ENCODE measurements at regions not wholly inside any gene's neighbourhood (a gene's known extent, or its start where the extent isn't known, plus 50 kb on each side); places are given as distances from the start of the nearest gene placed in this dataset.

- no peak for TF ChIP-seq CTCF (IDR thresholded peaks at IDR 0.05)
- no peak for TF ChIP-seq EP300 (IDR thresholded peaks at IDR 0.05)
- TF ChIP-seq RARB (CRISPR knock-in tag; IDR thresholded peaks at IDR 0.05) = no peak
- no peak for TF ChIP-seq RNF2 (IDR thresholded peaks at IDR 0.05; ENCODE audit: borderline replicate concordance, low read depth)
- TF ChIP-seq ELK1 (IDR thresholded peaks at IDR 0.05; ENCODE audit: low read depth, low read length) = no peak
- no peak for TF ChIP-seq HOXB5 (CRISPR knock-in tag; IDR thresholded peaks at IDR 0.05)
- no peak for TF ChIP-seq POLR2A (IDR thresholded peaks at IDR 0.05; ENCODE audit: low read length)
- no peak for TF ChIP-seq GATA3 (IDR thresholded peaks at IDR 0.05; ENCODE audit: borderline replicate concordance)
These were observed 220.3 kb upstream of the SKOR2 start for GRCh38 chr18:47471784-47472183.

All from A549 (cell line).